Mesendoderm (in vitro differentiated cells): ENCODE measurements at regions not wholly inside any gene's neighbourhood (a gene's known extent, or its start where the extent isn't known, plus 50 kb on each side); places are given as distances from the start of the nearest gene placed in this dataset.

ENCODE experiments used
- DNase-seq: peaks from one replicate; pipeline ENCODE4 v3.0.0; 2013
- H2AK5ac ChIP-seq: 2 replicates; pipeline ENCODE4 v1.6.1; 2013; ENCODE audit warnings: low read length, inconsistent platforms
- H2BK120ac ChIP-seq: 2 replicates; pipeline ENCODE4 v1.6.1; 2013; ENCODE audit warnings: low read depth, mild to moderate bottlenecking, low read length, moderate library complexity, mixed read lengths
- H2BK15ac ChIP-seq: replicated peaks from 2 replicates; pipeline ENCODE4 v1.6.1; 2013; ENCODE audit warnings: low read depth, mild to moderate bottlenecking, moderate library complexity
- H2BK5ac ChIP-seq: 2 replicates; pipeline ENCODE4 v1.6.1; 2013; ENCODE audit warnings: low read length, inconsistent platforms
- H3K18ac ChIP-seq: 2 replicates; pipeline ENCODE4 v1.6.1; 2013; ENCODE audit warnings: mild to moderate bottlenecking, low read length, mixed read lengths
- H3K23ac ChIP-seq: one replicate; pipeline ENCODE4 v1.6.1; 2013; ENCODE audit warnings: low read length
- H3K27ac ChIP-seq: 2 replicates; pipeline ENCODE4 v1.5.1; 2013; ENCODE audit warnings: low read depth, mild to moderate bottlenecking, inconsistent platforms, low read length, moderate library complexity
- H3K27me3 ChIP-seq: 2 replicates; pipeline ENCODE4 v1.6.1; 2013; ENCODE audit warnings: low read length, control low read depth, mild to moderate bottlenecking, inconsistent platforms; ENCODE audit not compliant: insufficient read depth, poor library complexity
- H3K36me3 ChIP-seq: 2 replicates; pipeline ENCODE4 v1.6.1; 2013; ENCODE audit warnings: low read length, inconsistent platforms; ENCODE audit not compliant: control insufficient read depth, insufficient read depth
- H3K4ac ChIP-seq: one replicate; pipeline ENCODE4 v1.6.1; 2013; ENCODE audit warnings: low read depth, mild to moderate bottlenecking, low read length, moderate library complexity
- H3K4me1 ChIP-seq: 2 replicates; pipeline ENCODE4 v1.6.1; 2013; ENCODE audit warnings: low read depth, low read length, inconsistent platforms; ENCODE audit not compliant: control insufficient read depth
- H3K4me2 ChIP-seq: 2 replicates; pipeline ENCODE4 v1.6.1; 2013; ENCODE audit warnings: low read length
- H3K4me3 ChIP-seq: 2 replicates; pipeline ENCODE4 v1.5.1; 2013; ENCODE audit warnings: mild to moderate bottlenecking, low read length
- H3K56ac ChIP-seq: one replicate; pipeline ENCODE4 v1.6.1; 2013; ENCODE audit warnings: low read length
- H3K79me1 ChIP-seq: 2 replicates; pipeline ENCODE4 v1.6.1; 2013; ENCODE audit warnings: low read length, inconsistent platforms
- H3K79me2 ChIP-seq: 2 replicates; pipeline ENCODE4 v1.6.1; 2013; ENCODE audit warnings: mild to moderate bottlenecking, low read length; ENCODE audit not compliant: control insufficient read depth, insufficient read depth
- H3K9ac ChIP-seq: 2 replicates; pipeline ENCODE4 v1.6.1; 2013; ENCODE audit warnings: low read length, inconsistent platforms
- H4K5ac ChIP-seq: one replicate; pipeline ENCODE4 v1.6.1; 2013; ENCODE audit warnings: low read length
- H4K8ac ChIP-seq: one replicate; pipeline ENCODE4 v1.6.1; 2013; ENCODE audit warnings: low read depth, mild to moderate bottlenecking, control low read depth, low read length, moderate library complexity
- WGBS: extraction: QIAGEN DNeasy Blood & Tissue Kit; methylation state at CpG from one replicate; pipeline ENCODE4 v1.1.7; 2013; ENCODE audit warnings: low lambda C conversion rate, missing lambda C conversion rate; ENCODE audit not compliant: insufficient coverage; ENCODE audit errors: extremely low coverage; 5-methylcytosine and 5-hydroxymethylcytosine counted together

DNA sequence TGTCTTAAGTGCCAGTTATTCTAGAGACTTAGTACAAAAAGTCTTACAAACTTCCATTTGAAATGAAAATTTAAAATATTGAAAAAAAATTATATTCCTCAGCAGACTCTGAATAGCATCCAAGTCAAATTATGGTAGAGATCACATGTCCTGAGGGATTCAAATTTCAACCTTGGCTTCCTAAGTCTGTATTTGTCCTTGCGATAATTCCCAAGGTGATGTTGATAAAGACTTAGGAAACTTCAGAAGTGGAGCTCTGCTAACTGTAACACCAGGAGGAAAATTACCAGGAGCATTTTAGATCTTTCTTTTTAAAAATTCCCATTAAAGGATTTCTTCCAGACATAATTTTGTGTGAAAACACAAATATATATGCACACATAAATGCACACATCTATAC lies 178.3 kb downstream of the IPO8 start:
- Histone ChIP-seq H3K79me2 (no peaks in the 10 kb centered on the region), H3K23ac (no peak overlapping the region), H3K4me2 (no peak overlapping the region), H2BK5ac (no peak overlapping the region), H3K4me3 (no peak overlapping the region), H3K36me3 (no peaks in the 10 kb centered on the region), H3K4me1 (no peaks in the 10 kb centered on the region), H3K79me1 (no peaks in the 10 kb centered on the region), H3K27ac (no peak overlapping the region), H3K9ac (no peak overlapping the region), H3K4ac (no peak overlapping the region), H3K18ac (no peak overlapping the region), H3K27me3 (no peaks in the 10 kb centered on the region), H2BK15ac (no peak overlapping the region), H2BK120ac (no peak overlapping the region), H4K8ac (no peak overlapping the region), H4K5ac (no peak overlapping the region), H3K56ac (no peak overlapping the region), H2AK5ac (no peak overlapping the region)
- no CpG with 5 or more reads among the region's 1 CpG for WGBS
- DNase-seq = no peak

DNA sequence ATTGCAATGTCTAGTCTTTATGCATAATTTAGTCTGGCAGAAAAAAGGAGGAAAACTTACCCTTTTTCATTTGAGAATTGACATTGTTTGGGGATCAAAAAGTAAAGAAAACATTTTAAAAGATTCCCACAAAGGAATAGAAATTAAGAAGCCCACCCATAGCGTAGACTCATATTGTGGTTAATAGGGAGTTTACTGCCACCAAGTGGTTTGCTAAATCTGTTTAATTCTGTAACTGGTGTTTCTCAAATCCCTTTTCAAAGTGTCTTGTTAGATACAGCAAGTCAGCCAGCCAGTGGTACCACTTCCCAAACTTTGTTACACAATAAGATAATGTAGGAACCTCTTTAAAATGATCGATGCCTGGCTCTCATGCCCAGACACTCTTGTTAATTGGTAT lies 180.3 kb downstream of the IPO8 start:
- peak; percentile 53 for DNase-seq
- H3K4ac ChIP-seq = no peak overlapping the region
- H3K27me3 ChIP-seq = no peaks in the 10 kb centered on the region
- H3K27ac ChIP-seq = no peak overlapping the region
- no peak overlapping the region for H2BK15ac ChIP-seq
- H3K79me1 ChIP-seq = no peaks in the 10 kb centered on the region
- H3K79me2 ChIP-seq = no peaks in the 10 kb centered on the region
- no peak overlapping the region for H2BK5ac ChIP-seq
- no peak overlapping the region for H3K4me3 ChIP-seq
- no CpG with 5 or more reads among the region's 2 CpGs for whole genome bisulfite sequencing
- no peak overlapping the region for H4K5ac ChIP-seq
- H2AK5ac ChIP-seq = no peak overlapping the region
- H3K4me1 ChIP-seq = no peaks in the 10 kb centered on the region
- no peak overlapping the region for H2BK120ac ChIP-seq
- H3K18ac ChIP-seq = no peak overlapping the region
- no peak overlapping the region for H3K9ac ChIP-seq
- H3K36me3 ChIP-seq = no peaks in the 10 kb centered on the region
- no peak overlapping the region for H4K8ac ChIP-seq
- no peak overlapping the region for H3K23ac ChIP-seq
- no peak overlapping the region for H3K4me2 ChIP-seq
- no peak overlapping the region for H3K56ac ChIP-seq

DNA sequence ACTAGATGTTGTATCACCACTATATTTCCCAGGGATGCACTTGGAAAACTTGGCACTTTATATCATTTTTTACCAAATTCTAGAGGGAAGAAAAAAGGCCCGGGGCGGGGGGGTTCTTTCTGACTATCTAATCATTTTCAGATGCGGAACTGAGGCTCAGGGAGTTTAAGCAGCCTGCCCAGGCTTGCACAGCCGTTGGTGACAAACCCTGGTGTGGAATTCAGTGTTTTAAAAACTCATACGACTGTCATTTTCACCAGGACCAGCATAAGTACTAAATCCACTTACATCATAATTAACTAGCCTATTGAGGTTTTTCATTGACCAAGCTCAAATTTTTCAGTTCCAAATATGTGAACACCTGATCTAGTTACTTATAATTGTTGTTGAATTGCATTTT lies 181.0 kb downstream of the IPO8 start:
- Histone ChIP-seq H3K27me3 (no peaks in the 10 kb centered on the region), H3K4me3 (no peak overlapping the region), H3K27ac (no peak overlapping the region), H4K5ac (no peak overlapping the region), H3K36me3 (no peaks in the 10 kb centered on the region), H2AK5ac (no peak overlapping the region), H2BK5ac (no peak overlapping the region), H3K56ac (no peak overlapping the region), H2BK15ac (no peak overlapping the region), H3K4ac (no peak overlapping the region), H2BK120ac (no peak overlapping the region), H3K79me1 (no peaks in the 10 kb centered on the region), H4K8ac (no peak overlapping the region), H3K4me1 (no peaks in the 10 kb centered on the region), H3K23ac (no peak overlapping the region), H3K9ac (no peak overlapping the region), H3K18ac (no peak overlapping the region), H3K79me2 (no peaks in the 10 kb centered on the region), H3K4me2 (no peak overlapping the region)
- DNase-seq = no peak
- WGBS = no CpG with 5 or more reads among the region's 5 CpGs

DNA sequence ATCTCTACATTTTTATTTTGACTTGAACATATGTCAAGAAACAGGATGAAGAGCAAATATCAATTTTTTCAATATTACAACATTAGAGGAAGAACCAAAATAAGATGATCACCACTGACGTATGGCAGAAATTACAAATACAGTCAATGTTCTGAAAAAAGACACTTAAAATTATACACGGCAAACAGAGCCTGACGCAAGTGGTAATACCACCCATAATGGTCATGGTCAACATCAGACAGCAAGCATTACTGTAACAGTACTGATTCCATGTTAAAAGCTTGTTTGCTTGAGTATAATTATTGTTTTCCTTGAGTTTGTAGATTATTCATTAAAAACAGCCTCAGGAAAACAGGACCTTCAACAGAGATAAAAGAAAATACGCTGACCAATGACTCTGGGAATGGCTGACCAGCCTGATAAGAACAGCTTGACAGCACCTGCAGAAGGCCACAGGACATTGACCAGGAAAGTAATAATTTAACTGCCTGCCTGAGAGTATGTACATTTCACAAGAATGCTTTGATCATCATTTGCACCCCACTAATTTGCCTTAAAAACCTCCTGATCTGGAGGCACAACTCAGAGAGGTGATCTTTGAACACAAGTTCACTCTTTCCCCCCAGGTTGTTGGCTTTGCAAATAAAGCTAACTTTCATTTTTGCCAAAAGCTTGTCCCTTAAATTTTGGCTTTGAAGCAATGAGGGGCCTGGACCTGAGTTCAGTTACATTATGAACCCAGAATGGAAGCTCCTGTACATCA lies 187.3 kb downstream of the IPO8 start:
- H3K79me1 ChIP-seq = no peaks in the 10 kb centered on the region
- no peak overlapping the region for H3K4ac ChIP-seq
- H3K4me2 ChIP-seq = no peak overlapping the region
- WGBS = no CpG with 5 or more reads among the region's 4 CpGs
- no peaks in the 10 kb centered on the region for H3K79me2 ChIP-seq
- no peak overlapping the region for H2BK15ac ChIP-seq
- H3K18ac ChIP-seq = no peak overlapping the region
- no peaks in the 10 kb centered on the region for H3K36me3 ChIP-seq
- no peak overlapping the region for H2BK120ac ChIP-seq
- H3K27me3 ChIP-seq = no peaks in the 10 kb centered on the region
- no peak overlapping the region for H2AK5ac ChIP-seq
- no peak overlapping the region for H4K5ac ChIP-seq
- no peak overlapping the region for H2BK5ac ChIP-seq
- H4K8ac ChIP-seq = no peak overlapping the region
- H3K4me3 ChIP-seq = no peak overlapping the region
- no peak overlapping the region for H3K9ac ChIP-seq
- H3K56ac ChIP-seq = no peak overlapping the region
- no peak for DNase-seq
- H3K27ac ChIP-seq = no peak overlapping the region
- no peaks in the 10 kb centered on the region for H3K4me1 ChIP-seq
- no peak overlapping the region for H3K23ac ChIP-seq

DNA sequence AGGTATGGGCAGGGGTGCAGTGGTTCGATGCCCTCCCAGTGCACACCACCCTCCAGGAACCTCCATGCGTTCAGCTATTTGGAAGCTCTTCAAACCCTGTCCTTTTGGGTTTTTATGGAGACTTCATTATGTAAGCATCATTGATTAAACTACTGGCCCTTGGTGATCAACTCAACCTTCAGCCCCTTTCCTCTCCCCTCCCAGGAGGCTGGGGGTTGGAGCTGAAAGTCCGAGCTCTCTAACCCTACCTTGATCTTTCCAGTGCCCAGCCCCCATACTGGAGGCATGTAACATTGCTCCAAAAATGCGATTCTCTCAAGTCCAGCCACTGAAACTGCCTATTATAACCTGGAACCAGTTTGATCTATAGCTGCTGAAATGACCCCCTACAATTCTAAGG lies 188.1 kb downstream of the IPO8 start:
- H3K23ac ChIP-seq = no peak overlapping the region
- H3K27ac ChIP-seq = no peak overlapping the region
- no peak overlapping the region for H4K8ac ChIP-seq
- no CpG with 5 or more reads among the region's 4 CpGs for WGBS
- no peak overlapping the region for H2BK5ac ChIP-seq
- no peak overlapping the region for H3K4me2 ChIP-seq
- no peak overlapping the region for H2AK5ac ChIP-seq
- no peak overlapping the region for H3K56ac ChIP-seq
- no peaks in the 10 kb centered on the region for H3K27me3 ChIP-seq
- no peaks in the 10 kb centered on the region for H3K4me1 ChIP-seq
- no peaks in the 10 kb centered on the region for H3K79me2 ChIP-seq
- no peak overlapping the region for H3K4ac ChIP-seq
- H4K5ac ChIP-seq = no peak overlapping the region
- no peak overlapping the region for H3K18ac ChIP-seq
- H3K36me3 ChIP-seq = no peaks in the 10 kb centered on the region
- no peak overlapping the region for H2BK120ac ChIP-seq
- no peak for DNase-seq
- H3K4me3 ChIP-seq = no peak overlapping the region
- H3K9ac ChIP-seq = no peak overlapping the region
- H2BK15ac ChIP-seq = no peak overlapping the region
- no peaks in the 10 kb centered on the region for H3K79me1 ChIP-seq

DNA sequence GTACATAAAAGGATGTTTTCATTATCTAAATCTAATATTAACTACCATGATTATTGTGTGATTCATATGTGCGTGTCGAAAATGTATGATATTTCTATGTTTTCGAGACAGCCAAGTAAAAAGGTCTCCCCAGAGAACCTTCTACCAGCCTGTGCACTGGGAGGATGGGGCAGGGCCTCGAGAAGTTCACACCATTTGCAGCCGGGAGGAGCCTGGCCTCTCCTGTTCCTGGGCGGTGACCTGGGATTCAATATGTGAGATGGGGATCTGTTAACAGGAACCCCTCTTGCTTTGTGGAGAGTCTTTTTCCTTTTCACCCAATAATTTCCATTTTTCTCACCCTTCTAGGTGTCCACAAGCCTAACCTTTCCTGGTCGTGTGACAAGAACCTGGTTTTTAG lies 189.3 kb downstream of the IPO8 start:
- Histone ChIP-seq H3K79me2 (no peaks in the 10 kb centered on the region), H2BK15ac (no peak overlapping the region), H4K8ac (no peak overlapping the region), H2AK5ac (no peak overlapping the region), H3K4me1 (no peaks in the 10 kb centered on the region), H3K79me1 (no peaks in the 10 kb centered on the region), H4K5ac (no peak overlapping the region), H2BK5ac (no peak overlapping the region), H3K9ac (no peak overlapping the region), H3K4me2 (no peak overlapping the region), H3K56ac (no peak overlapping the region), H3K36me3 (no peaks in the 10 kb centered on the region), H3K23ac (no peak overlapping the region), H2BK120ac (no peak overlapping the region), H3K27me3 (no peaks in the 10 kb centered on the region), H3K27ac (no peak overlapping the region), H3K4ac (no peak overlapping the region), H3K18ac (no peak overlapping the region), H3K4me3 (no peak overlapping the region)
- DNase-seq = no peak
- no CpG with 5 or more reads among the region's 7 CpGs for WGBS
